ENCODE measurements at regions not wholly inside any gene's neighbourhood (a gene's known extent, or its start where the extent isn't known, plus 50 kb on each side); places are given as distances from the start of the nearest gene placed in this dataset.

DNA sequence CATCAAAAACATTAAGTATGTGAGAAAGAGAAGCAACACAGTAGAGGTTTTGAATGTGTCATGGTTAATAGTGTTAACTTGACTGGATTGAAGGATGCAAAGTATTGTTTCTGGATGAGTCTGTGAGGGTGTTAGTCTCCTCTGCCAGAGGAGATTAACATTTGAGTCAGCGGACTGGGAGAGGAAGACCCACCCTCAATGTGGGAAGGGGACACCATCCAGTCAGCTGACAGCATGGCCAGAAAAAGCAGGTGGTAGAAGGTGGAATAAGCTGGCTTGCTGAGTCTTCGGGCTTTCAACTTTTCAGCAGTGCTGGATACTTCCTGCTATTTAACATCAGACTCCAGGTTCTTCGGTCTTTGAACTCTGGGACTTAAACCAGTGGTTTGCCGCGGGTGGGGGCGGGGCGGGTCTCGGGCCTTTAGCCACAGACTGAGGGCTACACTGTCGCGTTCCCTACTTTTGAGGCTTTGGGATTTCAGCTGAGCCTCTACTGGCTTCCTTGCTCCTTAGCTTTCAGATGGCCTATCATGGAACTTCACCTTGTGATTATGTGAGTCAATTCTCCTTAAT, 309.9 kb upstream of the ST8SIA4 start:
- TF ChIP-seq POLR2A (IDR thresholded peaks at IDR 0.05; ENCODE audit: low read depth, low read length) (no peak), POLR2AphosphoS5 (IDR thresholded peaks at IDR 0.05; ENCODE audit: low read depth, low read length) (no peak), TAF1 (IDR thresholded peaks at IDR 0.05; ENCODE audit: borderline replicate concordance, low read depth, low read length) (no peak)
